ENCODE measurements at regions not wholly inside any gene's neighbourhood (a gene's known extent, or its start where the extent isn't known, plus 50 kb on each side); places are given as distances from the start of the nearest gene placed in this dataset.

GRCh38 chr16:50887500-50888298, 145.8 kb downstream of the CYLD start:
- no peak for TF ChIP-seq CTCF (conservative IDR thresholded peaks at IDR 0.05; ENCODE audit: control insufficient read depth, insufficient read depth, low read depth, low read length)
- DNase-seq (ENCODE audit: low read depth) = no peak
- H3K4me3 ChIP-seq (ENCODE audit: control insufficient read depth, low read depth, low read length) = no peak overlapping the region

GRCh38 chr16:50884066-50884860, 142.4 kb downstream of the CYLD start:
- DNase-seq (ENCODE audit: low read depth) = no peak
- H3K4me3 ChIP-seq (ENCODE audit: control insufficient read depth, low read depth, low read length) = no peak overlapping the region
- no peak for TF ChIP-seq CTCF (conservative IDR thresholded peaks at IDR 0.05; ENCODE audit: control insufficient read depth, insufficient read depth, low read depth, low read length)

GRCh38 chr16:50881956-50882355, 140.1 kb downstream of the CYLD start:
- no peak overlapping the region for H3K4me3 ChIP-seq (ENCODE audit: control insufficient read depth, low read depth, low read length)
- DNase-seq (ENCODE audit: low read depth) = no peak
- no peak for TF ChIP-seq CTCF (conservative IDR thresholded peaks at IDR 0.05; ENCODE audit: control insufficient read depth, insufficient read depth, low read depth, low read length)

GRCh38 chr16:50881331-50881830, 139.5 kb downstream of the CYLD start:
- DNase-seq (ENCODE audit: low read depth) = no peak
- no peak for TF ChIP-seq CTCF (conservative IDR thresholded peaks at IDR 0.05; ENCODE audit: control insufficient read depth, insufficient read depth, low read depth, low read length)

GRCh38 chr16:50880926-50881325, 139.0 kb downstream of the CYLD start:
- no peak overlapping the region for H3K4me3 ChIP-seq (ENCODE audit: control insufficient read depth, low read depth, low read length)
- no peak for DNase-seq (ENCODE audit: low read depth)
- TF ChIP-seq CTCF (conservative IDR thresholded peaks at IDR 0.05; ENCODE audit: control insufficient read depth, insufficient read depth, low read depth, low read length) = no peak

More at GRCh38 chr16:50881331-50881830, 139.5 kb downstream of the CYLD start:
- no peak overlapping the region for H3K4me3 ChIP-seq (ENCODE audit: control insufficient read depth, low read depth, low read length)

- DNase-seq (ENCODE audit: low read depth) = no peak
- H3K4me3 ChIP-seq (ENCODE audit: control insufficient read depth, low read depth, low read length) = no peak overlapping the region
- no peak for TF ChIP-seq CTCF (conservative IDR thresholded peaks at IDR 0.05; ENCODE audit: control insufficient read depth, insufficient read depth, low read depth, low read length)
Observed at GRCh38 chr16:50879873-50880695, 138.2 kb downstream of the CYLD start.
